Panc1 (cell line): ENCODE measurements at regions not wholly inside any gene's neighbourhood (a gene's known extent, or its start where the extent isn't known, plus 50 kb on each side); places are given as distances from the start of the nearest gene placed in this dataset.

Source experiments
- CTCF ChIP-seq: fragments of 450-650 bp; IDR thresholded peaks from 2 replicates; pipeline ENCODE4 v1.5.1; 2017; ENCODE audit warnings: mild to moderate bottlenecking
- POLR2AphosphoS5 ChIP-seq: IDR thresholded peaks from 2 replicates; pipeline ENCODE4 v1.6.1; 2012; ENCODE audit warnings: mild to moderate bottlenecking, low read depth, low read length, moderate library complexity
- SIN3A ChIP-seq: IDR thresholded peaks from 2 replicates; pipeline ENCODE4 v1.6.1; 2012; ENCODE audit warnings: low read depth, mild to moderate bottlenecking, low read length, moderate library complexity, borderline replicate concordance; ENCODE audit not compliant: insufficient read depth
- TF ChIP-seq, protein P1 (sequence below), 2 experiments: IDR thresholded peaks; 2 replicates each; pipeline ENCODE4 v1.6.1; 2011 to 2012; ENCODE audit warnings: low read depth in 2 of 2, control low read depth in 1 of 2, low read length in 1 of 2, mild to moderate bottlenecking in 1 of 2, moderate library complexity in 1 of 2; ENCODE audit not compliant: insufficient read depth in 1 of 2

GRCh38 chr20:22688485-22688884 lies 104.1 kb upstream of the FOXA2 start:
- TF ChIP-seq CTCF (no peak), SIN3A (no peak), POLR2AphosphoS5 (no peak)
- TF ChIP-seq, protein P1, sequence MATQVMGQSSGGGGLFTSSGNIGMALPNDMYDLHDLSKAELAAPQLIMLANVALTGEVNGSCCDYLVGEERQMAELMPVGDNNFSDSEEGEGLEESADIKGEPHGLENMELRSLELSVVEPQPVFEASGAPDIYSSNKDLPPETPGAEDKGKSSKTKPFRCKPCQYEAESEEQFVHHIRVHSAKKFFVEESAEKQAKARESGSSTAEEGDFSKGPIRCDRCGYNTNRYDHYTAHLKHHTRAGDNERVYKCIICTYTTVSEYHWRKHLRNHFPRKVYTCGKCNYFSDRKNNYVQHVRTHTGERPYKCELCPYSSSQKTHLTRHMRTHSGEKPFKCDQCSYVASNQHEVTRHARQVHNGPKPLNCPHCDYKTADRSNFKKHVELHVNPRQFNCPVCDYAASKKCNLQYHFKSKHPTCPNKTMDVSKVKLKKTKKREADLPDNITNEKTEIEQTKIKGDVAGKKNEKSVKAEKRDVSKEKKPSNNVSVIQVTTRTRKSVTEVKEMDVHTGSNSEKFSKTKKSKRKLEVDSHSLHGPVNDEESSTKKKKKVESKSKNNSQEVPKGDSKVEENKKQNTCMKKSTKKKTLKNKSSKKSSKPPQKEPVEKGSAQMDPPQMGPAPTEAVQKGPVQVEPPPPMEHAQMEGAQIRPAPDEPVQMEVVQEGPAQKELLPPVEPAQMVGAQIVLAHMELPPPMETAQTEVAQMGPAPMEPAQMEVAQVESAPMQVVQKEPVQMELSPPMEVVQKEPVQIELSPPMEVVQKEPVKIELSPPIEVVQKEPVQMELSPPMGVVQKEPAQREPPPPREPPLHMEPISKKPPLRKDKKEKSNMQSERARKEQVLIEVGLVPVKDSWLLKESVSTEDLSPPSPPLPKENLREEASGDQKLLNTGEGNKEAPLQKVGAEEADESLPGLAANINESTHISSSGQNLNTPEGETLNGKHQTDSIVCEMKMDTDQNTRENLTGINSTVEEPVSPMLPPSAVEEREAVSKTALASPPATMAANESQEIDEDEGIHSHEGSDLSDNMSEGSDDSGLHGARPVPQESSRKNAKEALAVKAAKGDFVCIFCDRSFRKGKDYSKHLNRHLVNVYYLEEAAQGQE (IDR thresholded peaks at IDR 0.05; ENCODE audit: insufficient read depth in 1 of 2, low read depth in 2 of 2, low read length in 1 of 2), result no peak
